HUES48 (cell line): ENCODE measurements at regions not wholly inside any gene's neighbourhood (a gene's known extent, or its start where the extent isn't known, plus 50 kb on each side); places are given as distances from the start of the nearest gene placed in this dataset.

Experiments
- H3K27ac ChIP-seq: one replicate; pipeline ENCODE4 v1.7.0; 2013; ENCODE audit warnings: low read depth, low read length, inconsistent platforms
- H3K27me3 ChIP-seq: 2 replicates; pipeline ENCODE4 v1.6.1; 2013; ENCODE audit warnings: mild to moderate bottlenecking, low read length; ENCODE audit not compliant: control insufficient read depth, insufficient read depth
- H3K36me3 ChIP-seq: 2 replicates; pipeline ENCODE4 v1.6.1; 2013; ENCODE audit warnings: low read length; ENCODE audit not compliant: control insufficient read depth, insufficient read depth
- H3K4me1 ChIP-seq: 2 replicates; pipeline ENCODE4 v1.6.1; 2013; ENCODE audit warnings: mild to moderate bottlenecking, low read length; ENCODE audit not compliant: control insufficient read depth, insufficient read depth
- H3K4me3 ChIP-seq: 2 replicates; pipeline ENCODE4 v1.5.1; 2013; ENCODE audit warnings: mild to moderate bottlenecking, low read depth, low read length
- H3K9ac ChIP-seq: 2 replicates; pipeline ENCODE4 v1.6.1; 2013; ENCODE audit warnings: mild to moderate bottlenecking, low read depth, low read length, moderate library complexity
- H3K9me3 ChIP-seq: 2 replicates; pipeline ENCODE4 v1.6.1; 2013; ENCODE audit warnings: low read length; ENCODE audit not compliant: control insufficient read depth, insufficient read depth

DNA sequence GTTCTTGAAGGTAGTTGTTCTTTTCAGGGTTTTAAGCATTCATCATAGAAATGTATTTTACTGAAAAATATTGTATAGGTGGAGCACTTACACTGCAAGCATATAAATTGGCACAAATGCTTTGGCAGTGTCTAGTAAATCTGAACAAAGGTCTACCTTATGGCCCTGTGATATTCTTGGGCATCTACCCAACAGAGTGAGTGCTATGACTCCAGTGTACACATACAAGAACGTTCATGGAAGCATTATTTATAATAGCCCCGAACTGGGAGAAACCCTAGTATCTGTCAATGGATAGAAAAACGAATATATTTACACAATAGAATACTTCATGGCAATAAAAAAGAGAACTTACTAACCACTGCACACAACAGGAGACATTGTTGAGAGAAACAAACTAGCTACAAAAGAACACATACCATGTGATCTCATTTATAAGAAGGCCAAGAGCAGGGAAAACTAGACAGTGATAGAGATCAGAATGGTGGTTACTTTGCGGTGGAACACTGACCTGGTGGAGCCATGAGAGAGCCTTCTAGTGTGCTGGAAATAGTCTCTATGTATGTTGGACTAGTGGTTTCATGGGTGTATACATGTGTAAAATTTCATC, 96.0 kb downstream of the MAB21L3 start:
- H3K9ac ChIP-seq = no peak overlapping the region
- no peaks in the 10 kb centered on the region for H3K36me3 ChIP-seq
- no peaks in the 10 kb centered on the region for H3K9me3 ChIP-seq
- no peak overlapping the region for H3K27ac ChIP-seq
- H3K4me3 ChIP-seq = no peak overlapping the region
- no peaks in the 10 kb centered on the region for H3K4me1 ChIP-seq
- H3K27me3 ChIP-seq = no peaks in the 10 kb centered on the region

DNA sequence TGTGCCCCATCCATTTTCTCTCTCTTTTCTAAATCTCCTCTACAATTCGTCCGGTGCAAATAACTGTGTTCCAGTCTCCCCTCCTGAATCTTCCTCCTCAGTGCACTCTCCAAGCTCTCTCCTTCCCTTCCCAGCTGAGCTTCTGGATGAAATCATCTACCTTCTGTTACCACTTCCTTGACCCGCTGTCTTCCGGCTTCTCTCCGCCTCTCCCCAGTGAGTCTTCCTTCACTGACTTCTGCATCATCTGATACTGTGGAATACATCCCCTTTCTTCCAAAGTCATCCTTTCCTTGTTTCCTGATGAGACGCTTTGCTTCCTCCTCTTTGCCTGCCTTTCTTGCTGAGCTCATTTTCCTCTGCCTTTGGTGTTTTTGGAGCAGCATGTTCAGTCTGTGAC, 96.9 kb downstream of the MAB21L3 start:
- Histone ChIP-seq H3K4me1 (no peaks in the 10 kb centered on the region), H3K27ac (no peak overlapping the region), H3K36me3 (no peaks in the 10 kb centered on the region), H3K27me3 (no peaks in the 10 kb centered on the region), H3K9me3 (no peaks in the 10 kb centered on the region), H3K4me3 (no peak overlapping the region), H3K9ac (no peak overlapping the region)

DNA sequence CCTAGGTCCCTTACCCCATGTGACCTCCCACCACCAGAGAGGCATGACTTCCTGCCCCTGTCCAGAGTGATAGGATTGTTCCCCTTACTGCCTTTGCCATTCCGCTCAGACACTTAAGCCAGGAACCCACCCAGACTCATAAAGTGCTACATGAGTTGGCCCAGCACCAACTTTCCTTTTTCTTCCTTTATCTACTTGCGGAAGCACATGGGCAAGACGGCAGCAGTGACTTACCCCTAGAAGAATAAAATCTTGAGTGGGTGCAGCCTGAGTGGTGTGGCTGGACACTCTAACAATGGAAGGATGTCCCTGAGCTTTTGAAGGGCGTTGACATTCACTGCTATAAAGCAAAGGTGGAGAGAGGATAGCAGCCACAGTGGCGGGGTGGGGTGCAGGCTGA, 100.1 kb downstream of the MAB21L3 start:
- no peak overlapping the region for H3K27ac ChIP-seq
- H3K9me3 ChIP-seq = no peaks in the 10 kb centered on the region
- no peaks in the 10 kb centered on the region for H3K36me3 ChIP-seq
- H3K27me3 ChIP-seq = no peaks in the 10 kb centered on the region
- no peaks in the 10 kb centered on the region for H3K4me1 ChIP-seq
- H3K9ac ChIP-seq = no peak overlapping the region
- no peak overlapping the region for H3K4me3 ChIP-seq

DNA sequence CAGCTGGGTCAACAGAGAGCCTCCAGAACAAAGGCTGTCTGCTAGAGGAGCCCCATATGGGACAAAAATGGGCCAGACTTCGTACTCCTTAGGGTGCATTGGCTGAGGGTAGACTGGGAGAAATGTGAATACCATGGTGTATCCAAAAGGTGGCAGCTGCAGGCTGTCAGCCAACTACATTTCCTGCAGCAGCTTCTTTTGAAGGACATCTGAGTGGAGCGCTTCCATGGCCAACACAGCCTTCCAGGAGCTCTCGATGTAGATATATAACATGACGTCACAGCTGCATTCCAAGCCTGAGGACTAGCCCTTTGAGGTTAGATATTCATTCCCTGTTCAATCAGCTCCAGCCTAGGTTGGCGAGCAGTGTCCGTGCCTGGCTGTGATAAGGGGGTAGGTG, 107.7 kb downstream of the MAB21L3 start:
- H3K9me3 ChIP-seq = no peaks in the 10 kb centered on the region
- no peak overlapping the region for H3K9ac ChIP-seq
- H3K27me3 ChIP-seq = no peaks in the 10 kb centered on the region
- no peak overlapping the region for H3K4me3 ChIP-seq
- no peak overlapping the region for H3K27ac ChIP-seq
- no peaks in the 10 kb centered on the region for H3K36me3 ChIP-seq
- peaks cover 6% of the 10 kb centered on the region; the same call in 1 of the 2 replicates for H3K4me1 ChIP-seq

DNA sequence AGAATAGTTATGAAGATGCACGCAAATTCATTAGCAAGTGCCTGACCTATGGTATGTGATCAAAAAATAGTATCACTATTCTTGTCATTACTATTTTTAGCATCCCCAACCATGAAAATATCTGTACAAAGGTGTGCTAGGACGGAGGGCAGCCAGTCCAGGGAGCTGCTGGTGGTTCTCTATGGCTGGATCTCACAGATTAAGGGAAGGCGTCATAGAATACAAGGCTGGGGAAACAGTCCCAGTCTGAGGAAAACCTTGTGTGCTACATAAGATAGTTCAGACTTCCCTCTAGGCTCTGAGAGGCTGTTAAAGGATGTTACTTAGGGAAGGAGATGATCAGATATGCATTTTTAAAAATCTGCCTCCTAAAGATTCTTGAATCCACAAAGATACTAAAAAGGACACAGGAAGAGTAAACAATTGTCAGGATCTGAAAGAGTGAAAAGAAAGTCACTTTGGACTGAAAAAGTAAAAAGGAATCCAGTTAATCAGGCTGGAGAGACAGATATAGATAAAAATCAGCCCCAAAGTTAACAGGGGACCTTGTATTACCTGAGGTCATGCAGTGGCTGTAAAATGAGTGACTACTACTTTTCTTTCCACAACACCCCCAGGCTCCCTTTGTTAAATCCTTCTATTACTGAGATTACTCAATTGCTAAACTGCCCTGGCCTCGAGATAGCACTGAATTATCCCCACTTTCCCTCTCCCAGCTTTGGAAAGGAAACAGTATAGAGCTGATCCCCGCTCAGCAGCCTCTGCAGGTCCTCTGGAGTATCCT, 108.6 kb downstream of the MAB21L3 start:
- H3K9me3 ChIP-seq = no peaks in the 10 kb centered on the region
- H3K27me3 ChIP-seq = no peaks in the 10 kb centered on the region
- no peak overlapping the region for H3K27ac ChIP-seq
- H3K4me3 ChIP-seq = no peak overlapping the region
- H3K9ac ChIP-seq = no peak overlapping the region
- H3K36me3 ChIP-seq = no peaks in the 10 kb centered on the region
- H3K4me1 ChIP-seq = peaks cover 6% of the 10 kb centered on the region; the same call in 1 of the 2 replicates

DNA sequence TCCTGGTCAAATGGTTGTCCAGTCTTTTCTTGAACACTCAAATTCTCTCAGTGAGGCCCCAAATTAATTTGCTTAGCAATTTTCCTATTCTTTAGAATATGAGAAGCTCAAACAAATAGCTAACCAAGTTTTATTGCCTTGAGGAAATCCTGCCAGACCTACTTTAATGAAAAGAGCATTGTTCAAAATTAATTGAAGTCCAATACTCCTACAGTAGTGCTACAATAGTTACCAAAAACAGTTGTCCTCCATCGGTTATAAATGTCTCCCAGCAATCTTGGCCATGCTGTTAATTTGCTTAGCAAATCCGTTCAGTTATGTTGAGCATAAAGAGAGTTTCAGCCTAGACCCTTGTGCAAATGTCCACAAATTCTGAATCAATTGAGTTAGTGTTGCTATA, 112.9 kb downstream of the MAB21L3 start:
- H3K9ac ChIP-seq = no peak overlapping the region
- H3K9me3 ChIP-seq = no peaks in the 10 kb centered on the region
- no peak overlapping the region for H3K4me3 ChIP-seq
- H3K27ac ChIP-seq = no peak overlapping the region
- peaks cover 6% of the 10 kb centered on the region; the same call in 1 of the 2 replicates for H3K4me1 ChIP-seq
- no peaks in the 10 kb centered on the region for H3K36me3 ChIP-seq
- H3K27me3 ChIP-seq = no peaks in the 10 kb centered on the region

DNA sequence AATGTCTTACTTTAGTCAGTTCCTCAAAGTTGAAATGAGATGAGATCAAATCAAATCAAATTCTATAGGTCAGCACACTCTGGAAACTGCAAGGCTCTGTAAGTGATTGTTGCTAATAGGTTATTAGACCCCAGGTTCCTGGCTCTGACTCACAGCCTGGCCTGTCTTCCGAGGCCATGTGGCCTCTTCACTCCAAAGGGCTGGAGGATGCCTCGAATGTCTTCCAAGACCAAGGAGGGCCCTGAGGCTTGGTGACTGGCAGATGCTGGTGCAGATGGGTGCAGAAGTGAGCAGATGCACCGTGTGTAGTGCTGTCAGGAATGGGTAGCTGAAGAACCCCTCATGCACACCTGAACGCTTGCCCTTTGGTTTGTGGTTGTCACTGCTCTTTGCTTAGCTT, 113.4 kb downstream of the MAB21L3 start:
- no peak overlapping the region for H3K4me3 ChIP-seq
- peaks cover 6% of the 10 kb centered on the region; the same call in 1 of the 2 replicates for H3K4me1 ChIP-seq
- H3K27me3 ChIP-seq = no peaks in the 10 kb centered on the region
- H3K9ac ChIP-seq = no peak overlapping the region
- no peaks in the 10 kb centered on the region for H3K36me3 ChIP-seq
- H3K9me3 ChIP-seq = no peaks in the 10 kb centered on the region
- no peak overlapping the region for H3K27ac ChIP-seq

DNA sequence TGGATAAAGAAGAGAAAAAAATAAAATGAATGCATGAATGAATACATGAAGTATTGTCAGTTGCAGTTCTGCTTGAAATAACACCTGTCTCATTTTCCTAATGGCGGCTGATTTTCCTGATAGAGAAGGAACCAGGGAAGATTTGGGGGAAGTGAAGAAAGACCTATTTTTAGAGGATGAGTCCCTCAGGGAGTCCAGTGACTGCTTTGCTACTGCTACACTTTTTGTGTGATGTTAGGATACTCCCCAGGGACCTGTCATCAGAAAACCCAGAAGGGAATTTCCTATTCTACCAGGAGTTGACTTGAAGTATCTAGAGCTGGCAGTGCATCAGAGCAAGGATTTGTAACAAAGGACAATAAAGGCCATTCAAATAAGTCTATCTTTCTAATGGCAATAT, 114.8 kb downstream of the MAB21L3 start:
- Histone ChIP-seq H3K27ac (no peak overlapping the region), H3K9ac (no peak overlapping the region), H3K9me3 (no peaks in the 10 kb centered on the region), H3K4me3 (no peak overlapping the region), H3K36me3 (no peaks in the 10 kb centered on the region), H3K27me3 (no peaks in the 10 kb centered on the region), H3K4me1 (peaks cover 9% of the 10 kb centered on the region; the same call in 1 of the 2 replicates)

DNA sequence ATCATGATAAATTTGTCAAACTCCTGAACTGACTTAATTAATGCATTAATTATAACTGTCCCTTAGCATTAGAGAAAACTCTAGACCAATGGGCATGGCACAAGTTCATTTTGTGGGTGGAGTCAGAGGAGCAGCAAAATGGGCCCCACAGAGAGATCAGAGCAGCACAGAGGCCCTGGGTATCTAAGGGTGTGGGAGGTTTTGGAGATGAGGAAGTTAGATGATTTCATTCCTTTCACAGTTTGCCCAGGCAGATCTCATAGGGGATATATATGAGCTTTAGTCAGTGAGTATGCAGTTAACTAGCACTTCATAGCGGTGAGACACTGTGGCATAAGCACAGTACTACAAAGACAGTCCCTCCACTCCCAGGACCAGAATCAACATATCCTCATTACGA, 117.3 kb downstream of the MAB21L3 start:
- H3K36me3 ChIP-seq = no peaks in the 10 kb centered on the region
- H3K27me3 ChIP-seq = no peaks in the 10 kb centered on the region
- no peak overlapping the region for H3K27ac ChIP-seq

DNA sequence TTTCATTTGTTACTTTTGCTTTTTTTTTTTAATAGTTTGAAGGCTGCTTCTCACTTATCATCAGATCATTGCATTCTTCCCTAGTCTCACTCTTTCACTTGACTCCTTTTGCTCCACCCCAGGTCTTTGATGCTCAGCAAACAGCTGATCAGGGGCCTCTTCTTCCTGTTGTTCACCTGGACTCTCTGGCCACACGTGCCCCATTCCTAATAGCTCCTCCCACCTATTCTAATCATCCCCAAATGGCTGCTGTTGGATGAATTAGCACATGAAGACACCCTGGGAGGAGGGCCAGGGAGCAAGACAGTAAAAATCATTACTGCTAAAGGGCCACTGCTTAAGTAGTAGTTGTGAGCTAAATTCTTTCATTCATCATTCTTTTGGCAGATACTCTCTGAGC, 119.5 kb downstream of the MAB21L3 start:
- H3K9ac ChIP-seq = no peak overlapping the region
- no peaks in the 10 kb centered on the region for H3K27me3 ChIP-seq
- no peak overlapping the region for H3K27ac ChIP-seq
- H3K9me3 ChIP-seq = no peaks in the 10 kb centered on the region
- H3K4me3 ChIP-seq = no peak overlapping the region
- peaks cover 5% of the 10 kb centered on the region; the same call in 1 of the 2 replicates for H3K4me1 ChIP-seq
- H3K36me3 ChIP-seq = no peaks in the 10 kb centered on the region

More for the DNA sequence above, 117.3 kb downstream of the MAB21L3 start:
- no peaks in the 10 kb centered on the region for H3K9me3 ChIP-seq
- no peak overlapping the region for H3K9ac ChIP-seq
- no peak overlapping the region for H3K4me3 ChIP-seq
- peaks cover 5% of the 10 kb centered on the region; the same call in 1 of the 2 replicates for H3K4me1 ChIP-seq

DNA sequence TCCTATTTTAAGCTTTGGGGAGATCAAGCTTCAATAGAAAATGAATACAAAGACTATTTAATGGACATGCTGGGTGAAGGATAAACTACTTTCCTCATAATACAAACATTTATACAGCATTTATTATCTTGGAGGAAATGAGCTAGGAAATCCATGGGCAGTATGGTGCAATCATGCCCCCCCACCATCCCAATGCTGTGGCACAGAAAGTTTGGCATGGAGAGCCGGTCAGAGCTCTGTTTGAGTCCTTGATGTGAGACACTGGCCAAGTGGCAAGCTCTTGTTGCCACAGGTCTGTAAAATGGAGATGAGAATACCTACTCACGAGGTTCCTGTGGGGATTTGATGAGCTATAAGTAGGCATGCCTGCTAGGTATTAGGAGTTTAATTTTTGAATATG, 120.6 kb downstream of the MAB21L3 start:
- Histone ChIP-seq H3K9me3 (no peaks in the 10 kb centered on the region), H3K36me3 (no peaks in the 10 kb centered on the region), H3K27me3 (no peaks in the 10 kb centered on the region), H3K4me1 (peaks cover 5% of the 10 kb centered on the region; the same call in 1 of the 2 replicates), H3K27ac (no peak overlapping the region), H3K9ac (no peak overlapping the region), H3K4me3 (no peak overlapping the region)
